Chondrocyte (in vitro differentiated cells): ENCODE measurements at regions not wholly inside any gene's neighbourhood (a gene's known extent, or its start where the extent isn't known, plus 50 kb on each side); places are given as distances from the start of the nearest gene placed in this dataset.
"Not testable (repeated sequence)": the region's sequence is repeated elsewhere in the genome, so short reads cannot be mapped to it uniquely, and the experiment has no call there.

Source experiments
- DNase-seq: peaks from one replicate; pipeline ENCODE4 v3.0.0; 2021; ENCODE audit warnings: mixed read lengths, low spot score
- H3K27ac Mint-ChIP-seq: one replicate; pipeline ENCODE4 v1.8.0; 2021; ENCODE audit warnings: mild to moderate bottlenecking, moderate library complexity, mixed read lengths; ENCODE audit not compliant: unreplicated experiment
- H3K27me3 Mint-ChIP-seq: 2 replicates; pipeline ENCODE4 v1.8.0; 2021; ENCODE audit warnings: low read depth, mixed read lengths
- H3K36me3 Mint-ChIP-seq: 2 replicates; pipeline ENCODE4 v1.8.0; 2021; ENCODE audit warnings: low read depth, mixed read lengths
- H3K4me1 Mint-ChIP-seq: 2 replicates; pipeline ENCODE4 v1.8.0; 2021; ENCODE audit warnings: low read depth, mild to moderate bottlenecking, mixed read lengths
- H3K4me3 Mint-ChIP-seq: one replicate; pipeline ENCODE4 v1.8.0; 2021; ENCODE audit warnings: mild to moderate bottlenecking, moderate library complexity, mixed read lengths; ENCODE audit not compliant: unreplicated experiment
- H3K9me3 Mint-ChIP-seq: 2 replicates; pipeline ENCODE4 v1.8.0; 2021; ENCODE audit warnings: low read depth, mixed read lengths
- TF ChIP-seq, protein P1 (sequence below): fragments of 200-600 bp; sonication (generic); IDR thresholded peaks from 2 replicates; pipeline ENCODE4 v1.5.0; 2021; ENCODE audit warnings: antibody characterized with exemption, mild to moderate bottlenecking, moderate library complexity

GRCh38 chr20:30310385-30310784, 947.1 kb upstream of the DEFB115 start:
- H3K27me3 Mint-ChIP-seq, H3K36me3 Mint-ChIP-seq, DNase-seq, H3K4me1 Mint-ChIP-seq, H3K4me3 Mint-ChIP-seq, H3K27ac Mint-ChIP-seq: not testable (repeated sequence)
- H3K9me3 Mint-ChIP-seq: peaks cover 41% of the 10 kb centered on the region

- H3K36me3 Mint-ChIP-seq, H3K4me3 Mint-ChIP-seq, DNase-seq, H3K4me1 Mint-ChIP-seq, H3K27ac Mint-ChIP-seq, H3K27me3 Mint-ChIP-seq: not testable (repeated sequence)
- peaks cover 38% of the 10 kb centered on the region for H3K9me3 Mint-ChIP-seq
These were observed 945.2 kb upstream of the DEFB115 start for GRCh38 chr20:30312220-30312619.

DNA sequence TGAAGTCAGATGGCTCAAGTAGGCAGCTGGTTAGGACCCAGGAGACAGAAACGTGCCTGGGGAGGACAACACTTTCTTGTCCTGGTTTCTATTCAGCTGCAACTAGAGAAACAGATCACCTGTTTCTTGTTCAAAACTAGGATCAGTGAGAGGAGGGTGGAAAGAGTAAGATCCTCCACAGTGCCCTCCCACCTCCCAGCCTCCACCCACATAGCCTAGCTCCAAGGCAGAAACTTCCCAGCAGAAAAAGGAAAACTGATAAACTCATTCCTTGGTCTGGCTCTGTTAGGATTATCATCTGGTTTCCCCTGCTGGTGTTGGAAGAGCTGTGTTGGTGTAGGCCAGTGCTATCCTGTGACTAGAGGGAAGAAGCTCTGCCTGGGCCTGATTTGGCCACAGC, 943.8 kb upstream of the DEFB115 start:
- H3K4me1 Mint-ChIP-seq, H3K27ac Mint-ChIP-seq, H3K27me3 Mint-ChIP-seq, H3K36me3 Mint-ChIP-seq, H3K4me3 Mint-ChIP-seq, DNase-seq: not testable (repeated sequence)
- peaks cover 33% of the 10 kb centered on the region for H3K9me3 Mint-ChIP-seq

DNA sequence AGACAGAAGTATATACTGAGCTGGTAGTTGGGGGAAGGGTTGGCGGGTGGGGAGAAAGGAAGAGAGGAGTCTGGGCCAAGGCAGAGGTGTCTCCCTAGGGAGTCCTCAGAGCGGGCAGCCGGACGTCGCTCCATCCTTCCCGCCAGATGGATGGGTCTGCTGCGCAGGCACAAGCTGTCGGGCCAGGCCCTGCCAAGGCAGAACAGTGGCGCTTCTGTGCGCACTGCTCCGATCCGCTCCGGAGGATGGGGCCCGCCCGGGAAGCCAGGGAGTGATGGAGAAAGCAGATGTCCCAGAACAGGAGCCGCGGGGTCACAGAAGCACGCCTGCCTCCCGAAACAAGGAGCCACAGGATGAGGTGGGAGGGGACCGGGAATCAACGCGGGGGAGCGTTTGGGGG, 941.4 kb upstream of the DEFB115 start:
- not testable (repeated sequence) for H3K27ac Mint-ChIP-seq, H3K36me3 Mint-ChIP-seq, DNase-seq, H3K27me3 Mint-ChIP-seq, H3K4me1 Mint-ChIP-seq, H3K4me3 Mint-ChIP-seq
- peaks cover 37% of the 10 kb centered on the region for H3K9me3 Mint-ChIP-seq

- peaks cover 38% of the 10 kb centered on the region for H3K9me3 Mint-ChIP-seq
- not testable (repeated sequence) for H3K4me3 Mint-ChIP-seq, DNase-seq, H3K36me3 Mint-ChIP-seq, H3K27me3 Mint-ChIP-seq, H3K27ac Mint-ChIP-seq, H3K4me1 Mint-ChIP-seq
These were observed 940.7 kb upstream of the DEFB115 start for GRCh38 chr20:30316532-30317299.

GRCh38 chr20:30333744-30334143, 923.7 kb upstream of the DEFB115 start:
- not testable (repeated sequence) for H3K27ac Mint-ChIP-seq, H3K4me3 Mint-ChIP-seq

DNA sequence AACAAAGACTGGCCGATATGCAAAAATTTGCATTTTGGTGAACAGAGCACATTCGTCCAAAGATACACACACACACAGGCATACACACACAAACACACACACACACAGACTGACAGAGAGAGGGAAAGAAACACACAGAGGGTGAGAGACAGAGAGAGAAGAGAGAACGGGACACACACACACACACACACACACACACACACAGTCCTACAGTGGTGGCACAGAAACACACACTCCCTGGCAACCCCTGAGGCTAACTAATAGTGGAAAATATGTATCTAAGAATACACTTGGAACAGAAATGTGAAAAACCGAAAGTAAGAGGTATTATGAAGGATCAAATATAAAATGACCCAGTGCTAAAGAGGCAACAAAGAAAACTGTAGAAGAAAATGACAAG, 919.9 kb upstream of the DEFB115 start:
- H3K9me3 Mint-ChIP-seq: peaks cover 30% of the 10 kb centered on the region
- not testable (repeated sequence) for H3K27me3 Mint-ChIP-seq, DNase-seq, H3K4me1 Mint-ChIP-seq, H3K4me3 Mint-ChIP-seq, H3K36me3 Mint-ChIP-seq, H3K27ac Mint-ChIP-seq

More at GRCh38 chr20:30333744-30334143, 923.7 kb upstream of the DEFB115 start:
- H3K27me3 Mint-ChIP-seq, H3K4me1 Mint-ChIP-seq, DNase-seq, H3K36me3 Mint-ChIP-seq: not testable (repeated sequence)
- peaks cover 28% of the 10 kb centered on the region for H3K9me3 Mint-ChIP-seq

GRCh38 chr20:30348932-30349331, 908.5 kb upstream of the DEFB115 start:
- DNase-seq, H3K27ac Mint-ChIP-seq, H3K4me1 Mint-ChIP-seq, H3K36me3 Mint-ChIP-seq, H3K27me3 Mint-ChIP-seq, H3K4me3 Mint-ChIP-seq: not testable (repeated sequence)
- H3K9me3 Mint-ChIP-seq: peaks cover 39% of the 10 kb centered on the region

DNA sequence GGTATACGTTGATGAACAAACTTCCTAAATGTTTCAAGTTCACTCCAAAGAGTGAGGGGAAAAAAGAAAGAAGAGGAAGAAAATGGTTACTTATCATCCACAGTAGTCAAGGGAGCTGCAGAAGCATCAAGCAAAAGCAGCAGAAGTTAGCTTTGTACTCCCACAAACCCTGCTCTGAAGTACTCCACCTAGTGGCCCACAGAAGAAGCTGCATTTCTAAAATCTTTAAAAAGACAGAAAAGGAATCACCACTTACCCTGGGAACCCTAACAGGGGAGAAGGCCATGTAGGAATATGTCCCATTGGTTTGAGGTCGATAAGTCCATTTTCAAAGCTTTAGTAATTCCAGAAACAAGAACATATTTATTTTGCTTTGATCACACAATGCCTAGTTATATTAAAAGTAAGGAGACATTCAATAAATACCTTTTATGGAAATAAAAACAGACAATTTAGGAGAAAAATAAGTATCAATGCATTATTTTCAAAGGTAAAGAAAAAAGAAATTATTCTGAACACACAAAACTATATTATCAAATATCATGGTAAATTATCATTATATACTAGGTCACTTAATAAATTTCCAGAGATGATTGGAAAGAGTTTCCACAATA, 900.5 kb upstream of the DEFB115 start:
- not testable (repeated sequence) for H3K27me3 Mint-ChIP-seq, DNase-seq, H3K36me3 Mint-ChIP-seq, H3K4me1 Mint-ChIP-seq, H3K27ac Mint-ChIP-seq, H3K4me3 Mint-ChIP-seq
- TF ChIP-seq, protein P1, sequence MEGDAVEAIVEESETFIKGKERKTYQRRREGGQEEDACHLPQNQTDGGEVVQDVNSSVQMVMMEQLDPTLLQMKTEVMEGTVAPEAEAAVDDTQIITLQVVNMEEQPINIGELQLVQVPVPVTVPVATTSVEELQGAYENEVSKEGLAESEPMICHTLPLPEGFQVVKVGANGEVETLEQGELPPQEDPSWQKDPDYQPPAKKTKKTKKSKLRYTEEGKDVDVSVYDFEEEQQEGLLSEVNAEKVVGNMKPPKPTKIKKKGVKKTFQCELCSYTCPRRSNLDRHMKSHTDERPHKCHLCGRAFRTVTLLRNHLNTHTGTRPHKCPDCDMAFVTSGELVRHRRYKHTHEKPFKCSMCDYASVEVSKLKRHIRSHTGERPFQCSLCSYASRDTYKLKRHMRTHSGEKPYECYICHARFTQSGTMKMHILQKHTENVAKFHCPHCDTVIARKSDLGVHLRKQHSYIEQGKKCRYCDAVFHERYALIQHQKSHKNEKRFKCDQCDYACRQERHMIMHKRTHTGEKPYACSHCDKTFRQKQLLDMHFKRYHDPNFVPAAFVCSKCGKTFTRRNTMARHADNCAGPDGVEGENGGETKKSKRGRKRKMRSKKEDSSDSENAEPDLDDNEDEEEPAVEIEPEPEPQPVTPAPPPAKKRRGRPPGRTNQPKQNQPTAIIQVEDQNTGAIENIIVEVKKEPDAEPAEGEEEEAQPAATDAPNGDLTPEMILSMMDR: peak; percentile 53
- peaks cover 47% of the 10 kb centered on the region for H3K9me3 Mint-ChIP-seq

DNA sequence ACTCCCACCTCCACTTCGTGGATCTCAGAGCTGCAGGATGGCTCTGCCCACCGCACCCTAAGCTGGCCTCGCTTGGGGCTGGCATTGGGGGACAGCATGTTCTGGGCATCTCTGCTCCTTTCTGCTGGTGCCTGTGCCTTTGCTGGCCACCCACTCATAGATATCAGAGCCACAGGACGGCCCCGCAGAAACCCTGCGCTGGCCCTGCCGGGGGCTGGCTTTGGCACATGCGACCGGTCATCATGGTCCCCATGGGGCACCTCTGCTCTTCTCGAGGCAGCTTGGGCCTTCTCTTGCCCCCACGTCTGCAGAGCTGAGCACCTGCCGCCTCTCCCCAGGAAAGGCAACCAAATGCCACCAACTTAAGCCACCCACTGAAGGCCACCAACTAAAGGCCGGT, 895.7 kb upstream of the DEFB115 start:
- H3K27ac Mint-ChIP-seq, H3K36me3 Mint-ChIP-seq, DNase-seq, H3K27me3 Mint-ChIP-seq, H3K4me1 Mint-ChIP-seq, H3K4me3 Mint-ChIP-seq: not testable (repeated sequence)
- H3K9me3 Mint-ChIP-seq: peaks cover 51% of the 10 kb centered on the region

DNA sequence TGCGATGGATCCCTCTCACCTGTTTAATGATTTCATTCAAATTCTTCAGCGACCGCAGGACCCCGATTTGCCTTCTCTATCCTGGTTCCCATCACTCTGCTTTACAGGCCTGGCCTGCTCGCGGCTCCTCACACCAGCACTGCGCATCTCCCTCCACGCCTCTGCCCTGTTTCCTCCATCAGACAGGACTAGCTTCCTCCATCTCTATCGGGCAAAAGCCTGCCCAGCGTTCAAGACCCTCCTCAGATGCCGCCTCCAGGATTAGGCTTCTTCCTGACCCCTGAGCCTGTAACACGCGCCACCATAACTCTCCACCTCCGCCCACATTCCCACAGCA, 881.1 kb upstream of the DEFB115 start:
- not testable (repeated sequence) for DNase-seq, H3K4me1 Mint-ChIP-seq, H3K27me3 Mint-ChIP-seq, H3K4me3 Mint-ChIP-seq, H3K27ac Mint-ChIP-seq, H3K36me3 Mint-ChIP-seq
- H3K9me3 Mint-ChIP-seq: peaks cover 32% of the 10 kb centered on the region
